CD4-positive, alpha-beta T cell treated with Interleukin-4 for 1 hour (primary cell): ENCODE measurements at regions not wholly inside any gene's neighbourhood (a gene's known extent, or its start where the extent isn't known, plus 50 kb on each side); places are given as distances from the start of the nearest gene placed in this dataset.
"Not testable (repeated sequence)": the region's sequence is repeated elsewhere in the genome, so short reads cannot be mapped to it uniquely, and the experiment has no call there.

Source experiments
- DNase-seq, 2 donors: peaks; one replicate each; pipeline ENCODE4 v3.0.0-alpha.2; 2020 to 2022

- DNase-seq = no peak
Measured at GRCh38 chr1:47491341-47491753, 53.5 kb downstream of the FOXD2 start.

GRCh38 chr1:47495176-47495713, 57.4 kb downstream of the FOXD2 start:
- no peak for DNase-seq

GRCh38 chr1:47498551-47498950, 60.7 kb downstream of the FOXD2 start:
- no peak for DNase-seq

GRCh38 chr1:47501069-47501468, 63.2 kb downstream of the FOXD2 start:
- no peak for DNase-seq

- DNase-seq = no peak
Measured at GRCh38 chr1:47502746-47503370, 65.0 kb downstream of the FOXD2 start.

- DNase-seq = not testable (repeated sequence)
Measured at GRCh38 chr1:47504840-47505239, 67.0 kb downstream of the FOXD2 start.

GRCh38 chr1:47505267-47505666, 67.4 kb downstream of the FOXD2 start:
- no peak for DNase-seq

- no peak for DNase-seq
Measured at GRCh38 chr1:47506053-47506452, 68.2 kb downstream of the FOXD2 start.

GRCh38 chr1:47507144-47507543, 69.3 kb downstream of the FOXD2 start:
- no peak for DNase-seq

- no peak for DNase-seq
Measured at GRCh38 chr1:47507881-47508701, 70.2 kb downstream of the FOXD2 start.

GRCh38 chr1:47508702-47509431, 71.0 kb downstream of the FOXD2 start:
- DNase-seq = no peak

- DNase-seq = no peak
Measured at GRCh38 chr1:47510282-47510811, 72.5 kb downstream of the FOXD2 start.

- DNase-seq = no peak
Measured at GRCh38 chr1:47511825-47512224, 74.0 kb downstream of the FOXD2 start.

- no peak for DNase-seq
Measured at GRCh38 chr1:47513393-47513792, 75.5 kb downstream of the FOXD2 start.

- DNase-seq = no peak
Measured at GRCh38 chr1:47514229-47514628, 76.4 kb downstream of the FOXD2 start.

- DNase-seq = no peak
Measured at GRCh38 chr1:47515164-47515789, 77.4 kb downstream of the FOXD2 start.

- no peak for DNase-seq
Measured at GRCh38 chr1:47517946-47518345, 80.1 kb downstream of the FOXD2 start.

- DNase-seq = no peak
Measured at GRCh38 chr1:47519491-47519890, 81.6 kb downstream of the FOXD2 start.

- DNase-seq = no peak
Measured at GRCh38 chr1:47519971-47520370, 82.1 kb downstream of the FOXD2 start.

- no peak for DNase-seq
Measured at GRCh38 chr1:47521034-47521881, 83.4 kb downstream of the FOXD2 start.

- no peak for DNase-seq
Measured at GRCh38 chr1:47522935-47523834, 85.3 kb downstream of the FOXD2 start.
